Head of caudate nucleus (tissue), 42 donors: ENCODE measurements at regions not wholly inside any gene's neighbourhood (a gene's known extent, or its start where the extent isn't known, plus 50 kb on each side); places are given as distances from the start of the nearest gene placed in this dataset.

Experiments
- DNase-seq, 42 donors: peaks; one replicate each; pipeline versions ENCODE4 v3.0.0 to v3.0.0-alpha.2; 2020 to 2021; ENCODE audit warnings: mixed read lengths in 7 of 42
- intact Hi-C: fragments of 100-400 bp; cut with DNase I; formaldehyde crosslinking; loops from one replicate; pipeline ENCODE4 v1.15.0; 2022

- intact Hi-C loops = no loop called here
Measured at GRCh38 chr5:6961837-6962635, 248.8 kb downstream of the TENT4A start.

GRCh38 chr5:6976971-6977370 lies 263.7 kb downstream of the TENT4A start:
- intact Hi-C loops = no loop called here
- no peak for DNase-seq

More at GRCh38 chr5:6961837-6962635, 248.8 kb downstream of the TENT4A start:
- no peak for DNase-seq

DNA sequence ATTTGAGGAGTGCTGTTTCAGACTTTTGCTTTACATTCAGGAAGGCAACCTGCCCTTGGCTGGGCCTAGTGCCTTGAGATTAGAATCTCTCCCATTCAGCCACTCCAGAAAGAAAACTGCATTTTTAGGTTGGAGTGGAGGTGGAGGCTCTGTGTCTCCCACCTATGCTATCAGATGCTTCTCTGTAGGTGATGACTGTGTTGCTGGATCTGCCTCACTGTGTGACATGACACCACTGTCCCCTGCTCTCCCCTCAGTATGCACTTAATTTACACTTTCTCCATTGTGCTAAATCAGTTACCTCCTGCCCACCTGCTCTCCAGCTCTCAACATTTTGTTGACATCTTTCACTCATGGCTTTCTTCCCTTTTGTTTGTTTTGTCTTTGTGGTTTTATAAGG lies 265.8 kb downstream of the TENT4A start:
- intact Hi-C loops = no loop called here
- no peak for DNase-seq

DNA sequence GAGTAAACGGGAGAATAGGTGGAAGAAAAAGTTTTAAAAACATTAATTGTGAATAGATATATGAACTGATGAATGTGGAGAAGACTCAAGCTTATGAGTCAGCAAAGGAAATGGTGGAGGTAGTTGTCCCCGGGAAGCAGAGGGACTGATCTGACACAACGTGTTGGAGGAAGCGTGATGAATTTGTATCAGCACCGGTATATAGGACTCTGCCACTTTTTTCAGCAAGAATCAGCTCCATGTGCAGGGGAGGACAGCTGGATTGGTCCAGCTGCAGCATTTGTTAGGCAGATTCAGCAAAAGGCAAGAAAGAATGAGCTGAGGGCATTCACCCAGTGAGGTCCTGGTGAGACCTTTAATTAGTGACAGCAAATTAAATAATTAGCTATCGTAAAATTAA lies 276.0 kb downstream of the TENT4A start:
- DNase-seq = no peak
- intact Hi-C loops = no loop called here

GRCh38 chr5:6994097-6994496 lies 280.9 kb downstream of the TENT4A start:
- no peak for DNase-seq
- intact Hi-C loops = no loop called here

DNA sequence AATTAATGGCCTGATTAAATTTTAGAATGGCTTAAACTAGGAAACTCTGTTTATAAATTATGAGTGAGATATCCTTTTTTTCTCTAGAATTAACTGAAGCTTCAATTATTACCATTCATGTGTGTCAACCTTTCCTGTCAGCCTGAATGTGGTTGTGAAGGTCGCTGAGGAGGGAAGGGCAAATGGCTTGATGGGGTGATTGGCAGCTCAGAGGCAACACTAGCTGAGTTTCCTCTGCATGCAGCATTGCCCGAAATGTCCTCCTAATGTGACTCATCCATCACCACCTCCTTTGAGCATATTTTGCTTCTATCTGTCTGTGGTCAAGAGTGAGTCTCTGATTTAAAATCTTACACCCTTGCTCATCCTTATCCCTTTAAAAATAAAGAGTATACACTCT lies 281.9 kb downstream of the TENT4A start:
- intact Hi-C loops = no loop called here
- no peak for DNase-seq

- peak in 2 of 42 donors; percentile 4 to 30 for DNase-seq
- intact Hi-C loops = no loop called here
Measured at GRCh38 chr5:7000310-7000709, 287.1 kb downstream of the TENT4A start.

- no peak for DNase-seq
- intact Hi-C loops = no loop called here
Measured at GRCh38 chr5:7010591-7010990, 297.4 kb downstream of the TENT4A start.

DNA sequence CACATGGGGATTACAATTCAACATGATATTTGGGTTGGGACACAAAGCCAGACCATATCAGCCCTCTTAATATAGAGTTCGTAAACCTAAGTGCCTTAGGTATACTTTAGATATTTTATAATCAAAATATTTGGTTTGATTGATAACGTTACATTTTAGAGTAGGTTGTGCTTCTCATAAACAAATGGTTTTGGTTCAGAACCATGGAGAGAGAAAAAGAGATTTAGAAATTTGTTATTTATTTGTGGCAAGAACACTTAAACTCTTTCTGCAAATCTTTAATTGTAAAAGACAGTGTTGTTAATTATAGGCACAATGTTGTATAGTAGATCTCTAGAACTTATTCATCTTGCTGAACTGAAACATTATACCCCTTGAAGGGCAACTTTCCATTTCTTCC lies 298.8 kb downstream of the TENT4A start:
- no peak for DNase-seq
- intact Hi-C loops = no loop called here

- no peak for DNase-seq
- intact Hi-C loops = no loop called here
Measured at GRCh38 chr5:7014611-7015010, 301.4 kb downstream of the TENT4A start.

DNA sequence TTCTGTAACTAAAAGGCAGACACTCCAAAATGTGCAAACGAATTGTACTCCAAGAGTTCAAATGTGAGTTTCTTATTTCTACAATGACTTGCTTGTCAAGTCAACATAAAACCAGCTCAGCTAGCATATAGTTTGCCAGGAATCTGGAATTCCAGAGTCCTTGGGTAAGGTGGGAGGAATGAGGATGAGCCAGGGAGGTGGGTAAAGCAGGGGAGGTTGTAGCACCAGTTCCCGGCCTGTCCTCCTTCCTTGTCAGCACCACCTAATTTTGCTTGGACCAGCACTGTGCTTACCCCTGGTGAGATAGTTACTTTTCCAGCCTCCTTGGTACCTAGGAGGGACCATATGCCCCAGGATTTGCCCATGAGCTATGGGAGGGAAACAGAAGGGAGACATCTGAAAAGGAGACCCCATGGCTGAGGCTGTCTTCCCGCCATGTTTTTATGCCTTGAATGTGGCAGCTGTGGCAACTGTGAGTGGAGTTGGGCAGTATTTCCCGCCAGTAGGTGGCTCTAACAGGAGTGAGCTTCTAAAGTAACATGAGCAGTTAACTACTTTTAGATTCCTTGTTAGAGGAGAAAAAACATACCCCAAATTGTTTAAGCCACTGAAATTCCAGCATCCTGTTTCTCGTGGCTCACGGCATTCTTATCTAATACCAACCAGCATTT lies 302.5 kb downstream of the TENT4A start:
- DNase-seq = peak in 2 of 42 donors; percentile 6 to 11
- intact Hi-C loops = no loop called here

DNA sequence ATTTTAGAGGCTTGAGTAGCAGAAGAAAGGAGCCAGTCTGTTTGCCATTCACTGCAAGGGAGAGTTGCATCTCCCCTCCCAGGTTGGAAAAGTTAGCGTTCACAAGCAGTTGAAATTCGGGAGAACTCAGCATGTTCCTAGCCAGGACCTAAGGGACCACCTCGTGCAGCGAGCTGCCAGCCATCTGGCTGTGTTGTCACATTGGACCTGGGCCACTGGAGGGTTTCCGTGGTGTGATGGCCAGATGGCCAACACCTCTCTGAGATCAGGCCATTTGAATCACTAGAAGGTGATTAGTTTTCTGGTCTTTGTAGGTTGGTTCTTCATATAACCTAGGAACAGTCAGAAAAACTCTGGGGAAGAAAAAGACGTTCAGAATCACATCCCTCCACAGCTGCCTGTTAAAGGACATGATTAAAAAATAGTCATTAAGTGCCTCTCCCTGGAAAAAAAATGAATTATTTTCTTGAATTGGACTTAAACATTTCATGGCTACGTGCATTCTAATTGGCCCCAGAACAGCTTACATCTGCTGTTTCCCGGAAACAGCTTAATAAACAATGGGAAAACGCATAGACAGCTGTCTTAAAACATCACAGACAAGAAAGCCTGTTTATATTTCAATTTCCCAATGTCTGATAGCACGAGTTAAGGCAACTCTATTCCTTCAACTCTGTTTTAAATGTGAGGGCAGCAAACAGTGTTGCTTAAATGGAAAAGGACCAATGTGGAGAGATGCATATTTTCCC lies 303.9 kb downstream of the TENT4A start:
- no peak for DNase-seq
- intact Hi-C loops = no loop called here

- no peak for DNase-seq
Measured at GRCh38 chr5:7018198-7018597, 305.0 kb downstream of the TENT4A start.

DNA sequence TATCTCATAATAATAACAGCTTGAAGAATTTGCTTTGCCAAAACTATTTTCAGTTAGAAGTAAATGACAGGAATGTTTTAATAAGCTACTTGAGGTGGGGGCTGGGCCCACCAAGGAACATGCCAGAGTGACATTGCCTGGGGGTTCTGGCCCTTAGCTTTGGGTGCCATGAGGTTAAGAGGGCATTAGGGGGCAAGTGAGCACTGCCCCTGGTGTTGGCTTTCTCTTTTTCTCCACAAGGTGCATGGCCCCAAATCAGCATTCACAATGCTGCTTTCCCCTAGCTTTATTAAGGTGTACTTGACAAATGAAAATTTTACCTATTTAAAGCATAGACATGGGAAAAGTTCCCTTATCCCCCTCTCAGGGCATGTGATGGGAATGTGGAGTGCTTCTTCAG lies 305.4 kb downstream of the TENT4A start:
- intact Hi-C loops = no loop called here
- no peak for DNase-seq

More at GRCh38 chr5:7018198-7018597, 305.0 kb downstream of the TENT4A start:
- intact Hi-C loops = no loop called here

- no peak for DNase-seq
- intact Hi-C loops = no loop called here
Measured at GRCh38 chr5:7036192-7036835, 323.1 kb downstream of the TENT4A start.

GRCh38 chr5:7039074-7039473 lies 325.8 kb downstream of the TENT4A start:
- DNase-seq = no peak
- intact Hi-C loops = no loop called here

DNA sequence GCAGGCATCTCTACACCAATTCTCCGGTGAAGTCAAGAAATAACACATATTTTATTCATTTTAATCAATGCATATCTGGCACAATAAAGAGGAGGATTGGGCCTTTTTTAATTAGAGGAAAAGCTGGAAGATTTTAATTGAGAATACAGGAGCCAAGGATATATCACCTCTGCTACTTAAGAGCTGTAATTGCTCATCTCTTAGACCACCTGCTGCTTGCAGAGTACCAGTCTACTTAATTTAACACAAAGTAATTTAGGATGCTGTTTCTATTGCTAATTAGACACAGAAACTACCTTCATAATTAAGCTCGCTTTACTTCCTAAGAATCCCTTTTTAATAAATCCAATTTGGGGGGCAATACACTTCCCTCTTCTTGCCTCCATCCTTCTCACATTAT lies 326.9 kb downstream of the TENT4A start:
- DNase-seq = no peak
- intact Hi-C loops = no loop called here

DNA sequence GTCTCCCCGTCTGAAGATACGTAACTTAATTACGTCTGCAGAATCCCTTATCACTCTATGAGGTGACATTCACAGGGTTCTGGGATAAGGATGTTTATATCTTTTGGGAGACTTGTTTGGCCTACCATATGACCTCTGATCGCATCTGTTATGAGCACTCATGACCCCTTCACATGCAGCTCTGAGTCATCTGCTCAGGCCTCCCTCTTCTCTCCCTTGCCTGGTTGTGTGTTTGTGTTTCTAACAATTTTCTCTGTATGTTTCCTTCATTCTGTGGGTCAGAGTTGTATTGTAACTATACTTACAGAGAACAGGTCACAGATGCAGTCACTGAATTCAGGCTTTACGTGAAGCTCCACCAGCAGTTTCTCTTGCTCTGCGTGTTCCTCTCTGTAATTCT lies 330.6 kb downstream of the TENT4A start:
- intact Hi-C loops = no loop called here
- no peak for DNase-seq

GRCh38 chr5:7047511-7048261 lies 334.5 kb downstream of the TENT4A start:
- intact Hi-C loops = no loop called here
- no peak for DNase-seq
